ENCODE measurements at regions not wholly inside any gene's neighbourhood (a gene's known extent, or its start where the extent isn't known, plus 50 kb on each side); places are given as distances from the start of the nearest gene placed in this dataset.

DNA sequence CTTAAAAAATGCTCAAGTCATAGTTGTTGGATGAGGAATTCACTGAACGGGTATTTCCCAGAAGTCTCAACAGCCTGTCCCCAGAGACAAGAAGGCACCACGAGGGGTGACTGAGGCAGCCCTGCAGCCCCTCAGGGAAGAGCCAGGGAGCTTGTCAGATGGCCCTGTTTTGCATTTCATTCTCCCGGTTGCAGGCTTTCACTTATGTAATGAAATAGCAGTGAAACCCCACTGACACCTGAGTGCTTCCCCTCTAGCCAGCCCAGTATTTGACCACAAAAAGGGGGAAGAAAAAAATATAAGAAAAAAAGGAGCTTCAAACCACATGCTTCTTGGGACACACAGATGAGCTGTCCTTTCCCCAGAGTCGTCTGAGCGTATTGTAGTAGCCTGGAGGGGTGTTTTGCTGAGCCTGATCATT lies 75.3 kb upstream of the IL12B start:
- TF ChIP-seq SPI1 (IDR thresholded peaks at IDR 0.05; ENCODE audit: low read depth, low read length) (no peak), POU2F2 (IDR thresholded peaks at IDR 0.05; ENCODE audit: low read depth, low read length) (peak; percentile 80), TAF1 (IDR thresholded peaks at IDR 0.05; ENCODE audit: low read depth, low read length) (no peak)
- no peak for DNase-seq (ENCODE audit: insufficient read length, low spot score)
- FAIRE-seq = no peak

DNA sequence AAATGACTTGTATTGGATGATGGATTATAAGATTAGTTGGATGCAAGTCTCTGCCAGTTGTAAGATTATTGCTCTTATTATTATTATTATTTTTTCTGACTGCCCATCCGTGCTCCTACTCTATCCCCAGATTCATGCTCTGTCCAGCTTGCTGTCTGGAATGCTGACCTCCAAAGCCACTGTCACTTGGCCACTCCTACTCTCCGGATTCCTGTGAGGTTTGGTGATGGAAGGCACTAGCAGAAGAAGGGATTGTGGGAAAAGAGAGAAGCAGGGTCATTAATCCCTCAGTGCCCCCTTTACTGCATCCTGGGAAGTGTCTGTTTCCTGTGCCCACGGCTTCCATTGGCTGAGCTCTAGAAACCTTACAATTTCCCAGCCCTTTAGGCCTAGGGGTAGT lies 76.3 kb upstream of the IL12B start:
- DNase-seq (ENCODE audit: insufficient read length, low spot score) = no peak
- FAIRE-seq = no peak
- TF ChIP-seq POU2F2 (IDR thresholded peaks at IDR 0.05; ENCODE audit: low read depth, low read length) (no peak), POLR2A (IDR thresholded peaks at IDR 0.05; ENCODE audit: low read depth, low read length) (no peak), SPI1 (IDR thresholded peaks at IDR 0.05; ENCODE audit: low read depth, low read length) (no peak), TAF1 (IDR thresholded peaks at IDR 0.05; ENCODE audit: low read depth, low read length) (no peak), PAX5 (IDR thresholded peaks at IDR 0.05; ENCODE audit: insufficient read depth, low read length, severe bottlenecking) (no peak), POLR2AphosphoS5 (IDR thresholded peaks at IDR 0.05; ENCODE audit: low read depth, low read length) (no peak)

DNA sequence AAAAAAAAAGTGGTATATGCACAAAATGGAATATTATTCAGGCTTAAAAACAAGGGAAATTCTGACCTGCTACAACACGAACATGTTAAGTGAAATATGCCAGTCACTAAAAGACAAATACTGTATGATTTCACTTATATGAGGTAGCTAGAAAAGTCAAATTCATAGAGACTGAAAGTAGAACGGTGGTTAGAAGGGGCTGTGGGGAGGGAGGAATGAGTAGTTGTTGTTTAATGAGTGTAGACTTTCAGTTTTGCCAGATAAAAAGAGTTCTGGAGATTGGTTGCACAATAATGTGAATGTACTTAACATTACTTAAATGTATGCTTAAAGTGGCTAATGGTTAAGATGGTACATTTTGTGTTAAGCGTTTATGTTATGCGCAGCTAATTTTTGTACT lies 79.5 kb upstream of the IL12B start:
- DNase-seq (ENCODE audit: insufficient read length, low spot score) (no peak), FAIRE-seq (peak; percentile 71)
- TF ChIP-seq TAF1 (IDR thresholded peaks at IDR 0.05; ENCODE audit: low read depth, low read length) (no peak), POU2F2 (IDR thresholded peaks at IDR 0.05; ENCODE audit: low read depth, low read length) (no peak), POLR2A (IDR thresholded peaks at IDR 0.05; ENCODE audit: low read depth, low read length) (no peak), POLR2AphosphoS5 (IDR thresholded peaks at IDR 0.05; ENCODE audit: low read depth, low read length) (no peak), SPI1 (IDR thresholded peaks at IDR 0.05; ENCODE audit: low read depth, low read length) (no peak), PAX5 (IDR thresholded peaks at IDR 0.05; ENCODE audit: insufficient read depth, low read length, severe bottlenecking) (no peak)

DNA sequence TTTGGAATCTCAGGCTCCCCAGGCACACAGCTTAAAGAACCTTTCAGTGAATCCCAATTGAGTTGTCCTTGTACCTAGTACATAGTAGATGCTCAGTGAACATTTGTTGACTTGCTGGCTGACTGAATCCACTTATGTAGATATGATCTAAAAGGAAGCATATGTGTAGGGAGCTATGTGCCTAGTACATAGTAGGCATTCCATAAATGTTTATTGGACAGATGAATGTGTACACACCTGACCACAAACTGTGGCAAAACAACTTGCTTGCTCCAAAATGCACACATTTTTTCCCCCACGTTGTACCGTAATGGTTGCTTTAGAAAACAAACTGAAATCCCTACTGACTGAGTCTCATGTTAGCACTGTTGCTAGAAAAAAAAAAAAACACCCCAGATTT lies 80.2 kb upstream of the IL12B start:
- TF ChIP-seq POLR2A (IDR thresholded peaks at IDR 0.05; ENCODE audit: low read depth, low read length) (no peak), POLR2AphosphoS5 (IDR thresholded peaks at IDR 0.05; ENCODE audit: low read depth, low read length) (no peak)
- no peak for DNase-seq (ENCODE audit: insufficient read length, low spot score)
- no peak for FAIRE-seq

DNA sequence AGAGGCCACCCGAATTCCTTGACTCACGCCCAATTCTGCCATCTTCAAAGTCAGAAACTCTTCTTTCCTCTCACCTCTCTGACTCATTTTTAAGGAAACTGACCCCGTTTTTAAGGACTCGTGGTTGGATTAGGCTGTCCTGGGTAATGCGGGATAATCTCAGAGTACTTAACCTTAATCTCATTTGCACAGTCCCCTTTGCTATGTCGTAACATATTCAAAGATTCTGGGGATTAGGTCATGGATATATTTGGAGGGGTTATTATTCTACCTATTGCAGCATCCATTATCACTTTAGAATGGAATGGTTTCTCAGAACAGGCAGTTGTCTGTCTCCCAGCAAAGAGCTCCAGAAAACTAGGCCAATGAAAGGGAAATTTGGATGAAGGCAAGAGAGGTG lies 80.8 kb upstream of the IL12B start:
- TF ChIP-seq TAF1 (IDR thresholded peaks at IDR 0.05; ENCODE audit: low read depth, low read length) (no peak), POLR2A (IDR thresholded peaks at IDR 0.05; ENCODE audit: low read depth, low read length) (no peak), POLR2AphosphoS5 (IDR thresholded peaks at IDR 0.05; ENCODE audit: low read depth, low read length) (no peak), PAX5 (IDR thresholded peaks at IDR 0.05; ENCODE audit: insufficient read depth, low read length, severe bottlenecking) (no peak), POU2F2 (IDR thresholded peaks at IDR 0.05; ENCODE audit: low read depth, low read length) (no peak), SPI1 (IDR thresholded peaks at IDR 0.05; ENCODE audit: low read depth, low read length) (no peak)
- FAIRE-seq = no peak

DNA sequence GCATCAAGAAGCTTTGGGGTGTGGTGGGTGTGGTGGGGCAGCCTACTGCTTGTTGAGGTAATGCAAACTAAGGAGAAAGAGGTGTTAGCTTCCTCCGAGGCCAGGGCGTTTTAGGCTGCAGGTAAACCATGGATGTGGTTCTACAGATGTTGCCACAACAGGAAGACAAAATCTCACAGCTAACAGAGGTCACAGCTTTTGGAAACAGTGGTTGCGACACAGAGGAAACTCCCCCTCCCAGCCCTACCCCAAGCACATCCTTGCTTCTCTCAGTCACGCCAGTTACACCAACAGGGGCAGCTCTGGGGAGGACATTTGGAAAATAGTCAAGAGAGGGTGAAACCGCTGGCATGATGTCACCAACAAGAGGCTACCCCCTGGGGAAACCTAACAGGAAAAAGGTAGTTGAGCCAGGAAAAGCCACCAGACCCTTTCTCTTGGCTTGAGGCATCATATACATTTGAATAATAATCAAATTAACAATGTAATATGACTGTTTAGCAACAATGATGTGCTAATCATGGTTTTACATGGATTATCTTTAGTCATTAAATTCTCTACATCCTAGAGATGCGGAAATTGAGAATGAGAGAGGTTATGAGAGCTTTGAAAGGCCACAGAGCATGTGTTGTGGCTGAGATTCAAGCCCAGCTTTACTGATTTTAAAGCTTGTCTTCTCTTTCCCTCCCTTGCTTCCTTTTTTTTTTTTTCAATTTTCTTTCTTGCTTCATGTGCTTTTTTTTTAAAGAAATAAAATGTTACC lies 82.2 kb upstream of the IL12B start:
- no peak for TF ChIP-seq POLR2A (IDR thresholded peaks at IDR 0.05; ENCODE audit: low read depth, low read length)
- TF ChIP-seq POLR2AphosphoS5 (IDR thresholded peaks at IDR 0.05; ENCODE audit: low read depth, low read length) = no peak
- no peak for DNase-seq (ENCODE audit: insufficient read length, low spot score)
- FAIRE-seq = peak; percentile 91

More for the DNA sequence above, 80.8 kb upstream of the IL12B start:
- no peak for DNase-seq (ENCODE audit: insufficient read length, low spot score)

DNA sequence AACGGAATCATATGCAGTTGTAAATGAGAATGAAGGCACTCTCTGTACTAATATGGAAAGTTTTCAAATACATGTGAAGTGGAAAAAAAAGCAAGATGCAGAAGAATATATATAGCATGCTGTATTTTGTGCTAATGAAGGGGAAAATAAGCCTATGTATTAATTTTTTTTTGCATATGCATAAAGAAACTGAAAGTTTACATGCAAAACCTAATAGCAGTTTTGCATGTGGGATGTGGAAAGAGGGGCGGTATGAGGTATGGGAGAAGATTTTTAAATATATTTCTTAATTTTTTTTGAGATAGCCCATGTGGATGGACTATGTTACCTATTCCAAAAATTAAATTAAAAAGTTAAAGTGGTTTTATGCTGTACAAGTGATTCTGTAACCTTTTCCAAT lies 83.7 kb upstream of the IL12B start:
- FAIRE-seq = no peak
- no peak for DNase-seq (ENCODE audit: insufficient read length, low spot score)
- TF ChIP-seq POLR2A (IDR thresholded peaks at IDR 0.05; ENCODE audit: low read depth, low read length) (no peak), PAX5 (IDR thresholded peaks at IDR 0.05; ENCODE audit: insufficient read depth, low read length, severe bottlenecking) (no peak), POU2F2 (IDR thresholded peaks at IDR 0.05; ENCODE audit: low read depth, low read length) (no peak), POLR2AphosphoS5 (IDR thresholded peaks at IDR 0.05; ENCODE audit: low read depth, low read length) (no peak), TAF1 (IDR thresholded peaks at IDR 0.05; ENCODE audit: low read depth, low read length) (no peak), SPI1 (IDR thresholded peaks at IDR 0.05; ENCODE audit: low read depth, low read length) (no peak)

DNA sequence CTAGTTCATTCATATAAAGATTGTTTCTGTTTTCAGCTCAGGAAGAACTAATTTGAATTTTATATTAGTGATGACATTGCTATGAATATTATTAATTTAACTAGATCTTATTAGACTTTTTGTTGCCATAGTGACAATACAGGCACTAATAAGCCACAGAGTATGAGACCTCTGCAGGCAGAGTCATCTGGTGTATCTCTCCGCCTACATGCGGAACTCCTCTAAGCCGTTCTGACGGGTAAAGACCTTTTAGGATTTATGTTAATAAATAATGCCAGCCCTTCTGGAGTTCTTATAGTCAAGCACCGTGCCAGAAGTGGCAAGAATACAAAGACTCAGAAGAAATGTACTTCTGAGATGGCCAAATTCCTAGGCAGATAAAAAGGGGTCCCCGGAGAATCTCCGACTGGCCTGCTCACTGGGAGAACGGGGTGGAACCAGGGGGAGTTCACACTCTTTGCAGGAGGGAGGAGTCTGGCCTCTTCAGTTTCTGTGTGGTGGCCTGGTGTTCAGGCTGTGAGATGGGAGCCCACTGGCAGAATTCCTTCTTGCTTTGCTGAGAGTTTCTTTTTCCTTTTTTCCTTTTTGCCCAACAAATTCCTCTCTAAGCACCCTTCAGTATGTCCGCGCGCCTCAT lies 85.1 kb upstream of the IL12B start:
- FAIRE-seq = no peak
- no peak for TF ChIP-seq PAX5 (IDR thresholded peaks at IDR 0.05; ENCODE audit: insufficient read depth, low read length, severe bottlenecking)
- TF ChIP-seq POU2F2 (IDR thresholded peaks at IDR 0.05; ENCODE audit: low read depth, low read length) = no peak
- no peak for TF ChIP-seq POLR2A (IDR thresholded peaks at IDR 0.05; ENCODE audit: low read depth, low read length)
- TF ChIP-seq POLR2AphosphoS5 (IDR thresholded peaks at IDR 0.05; ENCODE audit: low read depth, low read length) = no peak
- no peak for TF ChIP-seq SPI1 (IDR thresholded peaks at IDR 0.05; ENCODE audit: low read depth, low read length)
- no peak for TF ChIP-seq TAF1 (IDR thresholded peaks at IDR 0.05; ENCODE audit: low read depth, low read length)

DNA sequence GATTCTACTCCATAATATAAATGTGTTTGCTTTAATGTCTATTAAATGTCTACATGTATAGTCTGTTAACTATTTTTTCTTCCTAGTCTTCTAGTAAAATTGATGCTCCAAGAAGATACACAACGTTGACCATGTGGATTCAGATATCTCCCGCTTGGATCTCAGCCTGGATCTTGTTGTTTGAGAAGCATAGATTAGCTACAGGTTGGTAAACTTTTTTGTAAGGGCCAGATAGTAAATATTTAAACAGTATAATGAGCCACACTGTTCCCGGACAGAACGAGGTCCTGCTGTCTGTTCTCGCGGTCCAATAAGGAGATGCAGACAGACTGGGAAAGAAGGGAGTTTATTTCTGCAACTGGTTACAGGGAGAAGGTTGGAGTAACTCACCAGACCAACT lies 86.2 kb upstream of the IL12B start:
- no peak for FAIRE-seq

More for the DNA sequence above, 85.1 kb upstream of the IL12B start:
- no peak for DNase-seq (ENCODE audit: insufficient read length, low spot score)

DNA sequence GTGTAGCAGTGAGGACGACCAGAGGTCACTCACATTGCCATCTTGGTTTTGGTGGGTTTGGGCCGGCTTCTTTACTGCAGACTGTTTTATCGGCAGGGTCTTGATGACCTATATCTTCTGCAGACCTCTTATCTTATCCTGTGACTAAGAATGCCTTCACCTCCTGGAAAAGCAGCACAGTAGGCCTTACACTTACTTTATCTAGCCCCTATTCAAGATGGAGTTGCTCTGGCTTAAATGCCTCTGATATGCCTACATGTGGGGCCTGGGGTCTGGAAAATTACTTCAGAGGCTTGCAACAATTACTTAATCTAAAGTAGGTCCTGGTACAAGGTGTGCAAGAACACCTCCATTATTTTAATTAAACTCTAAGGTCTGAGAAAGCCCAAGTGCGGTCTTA lies 86.9 kb upstream of the IL12B start:
- TF ChIP-seq POLR2A (IDR thresholded peaks at IDR 0.05; ENCODE audit: low read depth, low read length) = no peak
- no peak for TF ChIP-seq POU2F2 (IDR thresholded peaks at IDR 0.05; ENCODE audit: low read depth, low read length)
- no peak for TF ChIP-seq TAF1 (IDR thresholded peaks at IDR 0.05; ENCODE audit: low read depth, low read length)
- TF ChIP-seq SPI1 (IDR thresholded peaks at IDR 0.05; ENCODE audit: low read depth, low read length) = no peak
- TF ChIP-seq POLR2AphosphoS5 (IDR thresholded peaks at IDR 0.05; ENCODE audit: low read depth, low read length) = no peak
- TF ChIP-seq PAX5 (IDR thresholded peaks at IDR 0.05; ENCODE audit: insufficient read depth, low read length, severe bottlenecking) = no peak
- no peak for FAIRE-seq
- DNase-seq (ENCODE audit: insufficient read length, low spot score) = no peak

More for the DNA sequence above, 86.2 kb upstream of the IL12B start:
- TF ChIP-seq POU2F2 (IDR thresholded peaks at IDR 0.05; ENCODE audit: low read depth, low read length) (no peak), POLR2A (IDR thresholded peaks at IDR 0.05; ENCODE audit: low read depth, low read length) (no peak), POLR2AphosphoS5 (IDR thresholded peaks at IDR 0.05; ENCODE audit: low read depth, low read length) (no peak), PAX5 (IDR thresholded peaks at IDR 0.05; ENCODE audit: insufficient read depth, low read length, severe bottlenecking) (no peak), TAF1 (IDR thresholded peaks at IDR 0.05; ENCODE audit: low read depth, low read length) (no peak)
- no peak for DNase-seq (ENCODE audit: insufficient read length, low spot score)
